ENCODE measurements at regions not wholly inside any gene's neighbourhood (a gene's known extent, or its start where the extent isn't known, plus 50 kb on each side); places are given as distances from the start of the nearest gene placed in this dataset.

GRCh38 chr7:60017-60675, 132.2 kb upstream of the FAM20C start:
- Mint-ChIP-seq H3K36me3 (no peaks in the 10 kb centered on the region), H3K27me3 (no peaks in the 10 kb centered on the region), H3K4me3 (no peak overlapping the region), H3K27ac (no peak overlapping the region), H3K4me1 (no peaks in the 10 kb centered on the region), H3K9me3 (ENCODE audit: low read depth) (no peaks in the 10 kb centered on the region)
- CTCF ChIA-PET: no interaction called here
- ATAC-seq (no peak), DNase-seq (no peak)

DNA sequence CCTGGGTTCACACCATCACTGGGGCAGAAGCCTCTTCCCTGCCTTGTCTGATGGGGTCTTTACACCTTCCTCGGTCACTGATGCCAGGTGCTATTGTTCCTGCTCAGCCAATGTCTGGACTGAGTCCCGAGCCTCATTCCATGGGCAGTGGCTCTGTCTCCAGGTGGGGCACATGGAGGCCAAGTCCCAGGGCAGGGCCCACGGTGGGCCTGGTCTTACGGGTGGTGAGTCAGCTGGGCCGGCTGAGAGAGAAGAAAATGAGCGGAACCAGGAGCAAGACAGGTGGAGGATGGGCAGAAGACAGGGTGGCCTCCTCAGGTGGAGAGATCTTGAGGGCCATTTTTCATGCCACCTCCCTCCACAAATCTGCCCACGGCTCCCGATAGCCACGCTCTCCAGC, 131.7 kb upstream of the FAM20C start:
- H3K36me3 Mint-ChIP-seq: no peaks in the 10 kb centered on the region
- no peak for DNase-seq
- ATAC-seq: no peak
- no peak overlapping the region for H3K27ac Mint-ChIP-seq
- no peaks in the 10 kb centered on the region for H3K4me1 Mint-ChIP-seq
- CTCF ChIA-PET: no interaction called here
- H3K27me3 Mint-ChIP-seq: no peaks in the 10 kb centered on the region
- H3K9me3 Mint-ChIP-seq (ENCODE audit: low read depth): no peaks in the 10 kb centered on the region
- H3K4me3 Mint-ChIP-seq: no peak overlapping the region

DNA sequence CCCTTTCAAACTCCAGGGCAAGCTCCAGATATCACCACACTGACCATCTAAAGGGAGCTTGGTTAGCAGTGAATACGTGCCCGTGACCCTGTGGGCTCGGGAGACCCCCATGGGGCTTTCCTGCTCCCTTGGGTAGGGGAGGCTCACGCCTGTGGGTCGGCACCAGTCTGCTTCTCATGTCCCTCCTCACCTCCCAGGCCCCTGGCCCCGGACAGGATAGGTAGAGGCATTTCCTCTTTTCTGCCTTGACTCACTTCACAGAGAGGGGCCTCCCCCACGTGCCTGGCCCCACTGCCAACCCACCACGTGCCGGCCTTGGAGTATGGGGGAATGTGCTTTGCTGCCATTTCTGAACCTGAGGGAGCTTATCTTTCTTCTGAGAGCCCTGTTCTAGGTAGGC, 131.3 kb upstream of the FAM20C start:
- Mint-ChIP-seq H3K9me3 (ENCODE audit: low read depth) (no peaks in the 10 kb centered on the region), H3K36me3 (no peaks in the 10 kb centered on the region), H3K4me3 (no peak overlapping the region), H3K4me1 (no peaks in the 10 kb centered on the region), H3K27me3 (no peaks in the 10 kb centered on the region), H3K27ac (no peak overlapping the region)
- DNase-seq (no peak), ATAC-seq (no peak)
- CTCF ChIA-PET: no interaction called here

DNA sequence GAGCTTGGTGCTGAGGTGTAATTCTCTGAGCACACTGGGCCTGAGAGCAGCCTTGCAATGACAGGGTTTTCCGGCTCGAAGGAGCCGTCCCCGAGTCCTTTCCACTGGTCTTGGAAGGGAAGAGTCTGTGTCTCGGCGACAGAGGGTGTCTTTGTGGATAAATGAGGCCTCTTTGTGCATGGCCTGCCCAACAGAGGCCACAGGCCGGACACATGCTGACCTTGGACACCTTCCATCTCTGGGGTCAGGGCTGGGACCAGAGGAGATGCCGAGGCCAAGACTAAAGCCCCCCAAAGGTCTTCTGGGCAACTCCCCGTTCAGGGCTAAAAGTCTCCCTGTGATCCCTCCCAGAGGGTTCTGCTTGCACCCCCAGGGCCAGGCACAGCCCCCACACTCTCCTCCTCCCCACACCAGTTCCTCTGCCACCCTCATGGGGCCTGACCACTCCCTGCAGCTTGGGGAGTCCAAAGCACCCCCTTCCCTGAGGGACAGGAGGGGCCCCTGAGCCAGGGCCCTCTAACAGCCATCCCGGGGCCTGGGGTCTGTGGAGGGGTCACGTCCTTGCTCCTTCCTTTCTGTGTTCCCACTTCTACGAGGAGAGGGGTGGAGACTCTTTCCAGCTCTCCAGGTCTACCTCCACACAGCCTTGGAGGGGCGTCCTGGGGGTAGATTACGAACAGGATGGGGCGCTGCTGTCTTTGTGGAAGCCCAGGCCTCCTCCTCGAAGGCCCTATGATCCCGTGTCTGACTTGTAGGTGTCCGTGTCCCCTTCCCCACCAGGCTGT, 130.6 kb upstream of the FAM20C start:
- Mint-ChIP-seq H3K27me3 (no peaks in the 10 kb centered on the region), H3K9me3 (ENCODE audit: low read depth) (no peaks in the 10 kb centered on the region), H3K27ac (no peak overlapping the region), H3K4me1 (no peaks in the 10 kb centered on the region), H3K4me3 (no peak overlapping the region), H3K36me3 (no peaks in the 10 kb centered on the region)
- ATAC-seq: no peak
- CTCF ChIA-PET: no interaction called here
- DNase-seq: no peak

- Mint-ChIP-seq H3K4me3 (no peak overlapping the region), H3K4me1 (peaks cover 2% of the 10 kb centered on the region), H3K9me3 (ENCODE audit: low read depth) (no peaks in the 10 kb centered on the region), H3K36me3 (no peaks in the 10 kb centered on the region), H3K27me3 (no peaks in the 10 kb centered on the region), H3K27ac (no peak overlapping the region)
- ATAC-seq (no peak), DNase-seq (no peak)
- CTCF ChIA-PET: no interaction called here
Measured at GRCh38 chr7:62361-63116, 129.8 kb upstream of the FAM20C start.

- Mint-ChIP-seq H3K36me3 (no peaks in the 10 kb centered on the region), H3K9me3 (ENCODE audit: low read depth) (no peaks in the 10 kb centered on the region), H3K4me1 (peaks cover 6% of the 10 kb centered on the region), H3K4me3 (no peak overlapping the region), H3K27ac (no peak overlapping the region), H3K27me3 (no peaks in the 10 kb centered on the region)
- ATAC-seq: no peak
- DNase-seq: no peak
- CTCF ChIA-PET: no interaction called here
Measured at GRCh38 chr7:63117-63480, 129.3 kb upstream of the FAM20C start.

DNA sequence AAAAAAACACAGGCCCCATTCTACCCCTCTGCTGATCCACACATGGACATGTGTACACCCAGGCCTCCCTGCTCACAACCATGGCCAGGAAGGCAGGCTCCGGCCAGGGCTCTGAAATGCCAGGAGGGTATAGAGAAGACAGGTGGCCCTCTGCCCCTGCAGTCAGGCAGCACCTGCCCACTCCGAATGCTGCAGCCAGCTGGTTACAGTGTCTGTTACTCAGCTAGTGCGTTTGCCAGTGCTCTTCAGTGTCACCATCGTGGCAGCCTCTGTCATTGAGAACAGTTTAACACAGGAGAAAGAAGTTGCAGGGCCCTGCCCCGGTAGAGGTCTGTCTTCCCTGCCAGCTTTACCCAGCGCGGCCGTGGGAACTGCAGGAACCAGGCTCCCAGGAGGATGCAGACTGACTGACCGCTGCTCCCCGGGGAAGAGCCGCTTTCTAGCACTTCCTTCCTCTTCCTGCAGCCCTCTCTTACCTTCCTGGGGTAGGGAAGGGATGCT, 128.8 kb upstream of the FAM20C start:
- H3K9me3 Mint-ChIP-seq (ENCODE audit: low read depth): no peaks in the 10 kb centered on the region
- CTCF ChIA-PET: interaction anchor here (1.2 kb wide), 1 partner anchor 167 kb away, joined by 4 read pairs; no protein-coding TSS in a partner anchor
- no peaks in the 10 kb centered on the region for H3K36me3 Mint-ChIP-seq

DNA sequence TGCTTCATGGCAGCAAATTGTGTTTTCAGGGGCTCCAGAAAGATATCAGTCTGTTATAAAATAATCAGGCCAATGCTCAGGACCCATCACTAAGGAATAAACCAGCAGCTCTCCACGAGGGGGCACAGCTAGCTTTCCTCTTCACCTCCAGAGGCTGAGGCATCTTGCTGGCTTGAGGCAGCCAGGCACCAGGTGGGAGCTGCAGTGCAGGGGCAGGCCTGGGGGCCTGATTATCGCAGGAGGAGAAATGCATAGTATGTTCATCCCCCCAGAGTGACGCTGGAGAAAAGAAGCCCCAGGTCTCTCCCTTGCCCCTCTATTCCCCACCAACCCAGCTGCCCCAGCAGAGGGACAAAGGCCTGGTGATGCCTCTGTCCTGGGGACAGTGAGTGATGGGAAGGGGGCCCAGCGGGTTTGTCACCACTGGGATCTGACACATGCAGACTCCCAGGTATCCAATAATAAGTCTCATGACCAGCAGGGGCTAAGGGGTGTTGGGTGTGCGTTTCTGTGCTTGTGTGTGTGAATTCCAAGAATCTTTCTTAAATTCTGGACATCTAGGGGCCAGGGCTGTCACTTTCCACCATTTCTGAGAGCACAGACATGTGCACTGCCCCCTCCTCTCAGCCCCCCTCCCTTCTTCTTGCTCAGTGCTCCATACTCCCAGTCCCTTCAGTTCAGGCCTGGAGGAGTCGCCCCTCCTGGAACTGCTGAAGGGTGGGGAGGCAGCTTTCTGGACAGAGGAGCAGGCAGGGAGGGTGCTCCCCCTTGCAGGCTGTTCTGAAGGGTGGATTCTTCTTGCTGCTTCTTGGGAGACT, 128.1 kb upstream of the FAM20C start:
- ATAC-seq (no peak), DNase-seq (no peak)
- H3K4me1 Mint-ChIP-seq: peaks cover 10% of the 10 kb centered on the region

More for the DNA sequence above, 128.8 kb upstream of the FAM20C start:
- Mint-ChIP-seq H3K4me1 (peaks cover 10% of the 10 kb centered on the region), H3K27me3 (no peaks in the 10 kb centered on the region), H3K4me3 (no peak overlapping the region), H3K27ac (no peak overlapping the region)
- ATAC-seq (no peak), DNase-seq (no peak)

GRCh38 chr7:64916-65341, 127.4 kb upstream of the FAM20C start:
- no peak for ATAC-seq
- no peaks in the 10 kb centered on the region for H3K9me3 Mint-ChIP-seq (ENCODE audit: low read depth)
- H3K4me1 Mint-ChIP-seq: peaks cover 10% of the 10 kb centered on the region
- no peak for DNase-seq
- no peak overlapping the region for H3K27ac Mint-ChIP-seq
- no peaks in the 10 kb centered on the region for H3K36me3 Mint-ChIP-seq
- no peak overlapping the region for H3K4me3 Mint-ChIP-seq
- CTCF ChIA-PET: interaction anchor here (1.2 to 2.2 kb wide), 2 partner anchors 9 to 166 kb away, joined by 4 read pairs; no protein-coding TSS in a partner anchor
- H3K27me3 Mint-ChIP-seq: no peaks in the 10 kb centered on the region

More for the DNA sequence above, 128.1 kb upstream of the FAM20C start:
- CTCF ChIA-PET: interaction anchor here (1.2 to 2.2 kb wide), 2 partner anchors 9 to 167 kb away, joined by 4 read pairs; no protein-coding TSS in a partner anchor
- Mint-ChIP-seq H3K27ac (no peak overlapping the region), H3K4me3 (no peak overlapping the region), H3K27me3 (no peaks in the 10 kb centered on the region), H3K36me3 (no peaks in the 10 kb centered on the region), H3K9me3 (ENCODE audit: low read depth) (no peaks in the 10 kb centered on the region)

GRCh38 chr7:65554-65953, 126.8 kb upstream of the FAM20C start:
- CTCF ChIA-PET: interaction anchor here (2.2 kb wide), 1 partner anchor 10 kb away, joined by 4 read pairs; no protein-coding TSS in a partner anchor
- Mint-ChIP-seq H3K27ac (no peak overlapping the region), H3K9me3 (ENCODE audit: low read depth) (no peaks in the 10 kb centered on the region)

DNA sequence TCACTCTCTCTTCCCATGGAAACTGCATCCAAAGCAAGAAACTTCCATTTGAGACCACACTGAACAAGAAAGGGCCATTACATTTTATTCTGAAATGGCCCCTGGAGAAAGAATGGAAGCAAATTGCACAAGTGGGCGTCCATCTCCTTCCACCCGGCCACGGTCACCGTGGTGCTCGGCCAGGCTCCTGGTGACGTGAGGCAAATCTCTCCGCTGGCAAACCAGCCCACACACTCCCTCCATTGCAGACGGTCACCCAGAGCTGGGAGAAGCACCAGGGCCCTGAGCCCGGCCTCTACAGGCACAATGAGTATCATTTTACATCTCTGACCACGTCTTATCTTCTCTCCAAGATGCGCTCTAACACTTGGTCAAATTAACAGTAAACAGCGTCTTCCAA, 126.1 kb upstream of the FAM20C start:
- H3K36me3 Mint-ChIP-seq: no peaks in the 10 kb centered on the region
- H3K27ac Mint-ChIP-seq: no peak overlapping the region
- no peaks in the 10 kb centered on the region for H3K9me3 Mint-ChIP-seq (ENCODE audit: low read depth)
- ATAC-seq (no peak), DNase-seq (no peak)
- H3K27me3 Mint-ChIP-seq: no peaks in the 10 kb centered on the region
- H3K4me3 Mint-ChIP-seq: no peak overlapping the region
- CTCF ChIA-PET: interaction anchor here (2.2 kb wide), 1 partner anchor 11 kb away, joined by 4 read pairs; no protein-coding TSS in a partner anchor
- peaks cover 10% of the 10 kb centered on the region for H3K4me1 Mint-ChIP-seq

More at GRCh38 chr7:65554-65953, 126.8 kb upstream of the FAM20C start:
- Mint-ChIP-seq H3K36me3 (no peaks in the 10 kb centered on the region), H3K4me1 (peaks cover 10% of the 10 kb centered on the region), H3K27me3 (no peaks in the 10 kb centered on the region), H3K4me3 (no peak overlapping the region)
- ATAC-seq (no peak), DNase-seq (no peak)

DNA sequence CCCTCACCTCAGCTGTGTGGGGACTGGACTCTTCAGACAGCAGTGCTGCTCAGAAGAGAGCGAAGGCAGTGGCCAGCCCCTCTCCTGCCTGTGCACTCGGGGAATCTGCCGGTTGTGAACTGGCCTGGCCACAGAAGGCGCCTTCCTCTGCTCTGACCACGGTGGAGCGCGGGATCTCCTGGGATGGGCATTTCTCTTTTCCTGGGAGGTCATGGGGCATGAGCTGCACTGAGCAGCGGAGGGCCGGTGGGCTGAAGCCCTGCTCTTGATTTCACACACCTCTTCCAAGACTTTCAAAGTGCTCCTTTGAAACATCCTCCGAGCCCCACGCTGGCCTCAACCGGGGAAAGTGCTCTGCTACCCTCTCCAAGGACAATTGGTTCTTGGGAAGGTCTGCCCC, 125.6 kb upstream of the FAM20C start:
- Mint-ChIP-seq H3K36me3 (no peaks in the 10 kb centered on the region), H3K9me3 (ENCODE audit: low read depth) (no peaks in the 10 kb centered on the region), H3K27ac (no peak overlapping the region), H3K4me3 (no peak overlapping the region), H3K27me3 (no peaks in the 10 kb centered on the region), H3K4me1 (peaks cover 10% of the 10 kb centered on the region)
- CTCF ChIA-PET: no interaction called here
- no peak for ATAC-seq
- no peak for DNase-seq

Data from activated CD8-positive, alpha-beta memory T cell treated with anti-CD3 and anti-CD28 coated beads, Interleukin-2, amount 10 ng/mL, durations not matched to agents 7 days and 5 days (primary cell).